HG03159 (cell line): ENCODE measurements at regions not wholly inside any gene's neighbourhood (a gene's known extent, or its start where the extent isn't known, plus 50 kb on each side); places are given as distances from the start of the nearest gene placed in this dataset.
"Not testable (repeated sequence)": the region's sequence is repeated elsewhere in the genome, so short reads cannot be mapped to it uniquely, and the experiment has no call there.

ENCODE experiments used
- ATAC-seq: cut with Tn5 transposase; IDR thresholded peaks from one replicate; pipeline ENCODE4 v1.9.1; 2021; ENCODE audit warnings: mild to moderate bottlenecking, moderate library complexity; ENCODE audit not compliant: unreplicated experiment

DNA sequence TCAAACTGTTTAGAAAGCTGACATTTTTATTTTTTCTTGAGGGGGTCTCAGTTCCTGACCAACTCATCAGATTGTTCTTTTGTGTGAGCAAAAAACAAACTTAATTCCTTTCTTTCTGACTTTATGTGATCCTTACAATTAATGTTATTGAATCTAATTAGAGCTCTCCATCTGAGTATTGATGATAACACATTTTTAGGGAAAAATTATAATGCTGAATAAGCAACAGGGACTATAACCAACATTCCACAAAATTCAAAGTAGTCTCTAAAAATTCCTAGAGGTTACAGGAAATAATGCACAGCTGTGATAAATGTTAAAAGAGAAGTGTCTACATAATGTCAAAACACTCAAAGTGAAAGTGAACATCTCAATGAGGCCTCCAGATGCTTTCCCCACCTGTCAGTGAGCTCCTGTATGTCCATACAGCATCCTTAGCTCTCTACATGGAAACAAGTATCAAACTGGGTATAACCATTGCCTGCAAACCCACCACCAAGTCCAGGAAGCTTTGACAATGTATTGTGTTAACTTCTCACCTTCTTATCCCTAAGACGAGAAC is 786.0 kb upstream of the SLC39A10 start:
- ATAC-seq, result no peak

DNA sequence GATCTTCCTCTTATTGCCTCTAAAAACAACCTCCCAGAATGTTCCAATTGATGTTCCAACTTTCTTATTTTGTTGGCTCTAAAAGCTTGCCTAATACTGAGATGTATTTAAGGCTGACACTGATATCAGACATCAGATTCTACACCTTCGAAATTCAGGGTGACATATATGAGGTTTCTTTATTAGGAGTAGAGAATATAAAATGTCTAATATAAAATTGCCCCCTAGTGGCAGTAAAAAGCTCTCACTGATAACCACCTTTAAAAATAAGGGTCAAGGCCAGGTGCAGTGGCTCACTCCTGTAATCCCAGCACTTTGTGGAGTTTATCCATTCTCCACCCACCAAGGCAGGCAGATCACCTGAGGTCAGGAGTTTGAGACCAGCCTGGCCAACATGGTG is 789.7 kb upstream of the SLC39A10 start:
- ATAC-seq, result peak; percentile 77

DNA sequence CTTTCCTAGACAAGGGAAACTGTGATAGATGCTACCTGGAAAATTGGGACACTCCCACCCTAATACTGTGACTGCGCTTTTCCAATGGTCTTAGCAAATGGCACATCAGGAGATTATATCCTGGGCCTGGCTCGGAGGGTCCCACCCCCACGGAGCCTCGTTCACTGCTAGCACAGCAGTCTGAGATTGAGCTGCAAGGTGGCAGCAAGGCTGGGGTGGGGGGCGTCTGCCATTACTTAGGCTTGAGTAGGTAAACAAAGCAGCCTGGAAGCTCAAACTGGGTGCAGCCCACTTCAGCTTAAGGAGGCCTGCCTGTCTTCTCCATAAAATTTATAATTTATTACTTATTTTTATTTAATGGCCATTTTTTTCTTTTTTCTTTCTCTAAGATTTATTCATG is 802.1 kb upstream of the SLC39A10 start:
- ATAC-seq, result no peak

DNA sequence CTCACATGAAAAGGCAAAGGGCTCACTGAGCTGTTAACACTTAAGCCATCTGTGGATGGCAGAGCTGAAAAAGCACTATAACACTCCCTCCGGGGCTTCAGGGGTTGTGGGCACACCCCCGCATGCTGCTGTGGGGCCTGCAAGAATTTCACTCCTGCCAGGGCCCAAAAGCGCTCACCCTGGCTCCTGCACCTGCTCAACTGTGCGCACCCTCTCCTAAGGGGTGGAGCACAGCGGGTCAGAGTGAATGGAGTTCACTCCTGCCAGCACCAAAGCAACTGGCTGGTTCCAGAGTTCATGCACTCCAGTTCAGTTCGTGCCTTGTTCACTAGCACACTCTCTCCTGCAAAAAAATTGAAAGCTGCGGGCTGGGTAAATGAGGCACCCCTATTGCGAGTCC is 814.2 kb upstream of the SLC39A10 start:
- no peak for ATAC-seq

DNA sequence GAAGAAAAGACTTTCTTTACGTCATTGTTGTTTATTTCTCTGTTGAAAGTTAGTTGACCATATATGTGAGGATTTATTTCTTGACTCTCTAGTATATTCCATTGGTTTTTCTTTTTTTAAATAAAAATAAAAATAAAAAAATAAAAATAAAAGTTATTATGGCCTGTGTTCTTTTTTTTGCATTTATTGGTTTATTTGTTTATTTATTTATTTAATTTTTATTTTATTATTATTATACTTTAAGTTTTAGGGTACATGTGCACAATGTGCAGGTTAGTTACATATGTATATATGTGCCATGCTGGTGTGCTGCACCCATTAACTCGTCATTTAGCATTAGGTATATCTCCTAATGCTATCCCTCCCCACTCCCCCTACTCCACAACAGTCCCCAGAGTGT is 822.7 kb upstream of the SLC39A10 start:
- ATAC-seq, result not testable (repeated sequence)

DNA sequence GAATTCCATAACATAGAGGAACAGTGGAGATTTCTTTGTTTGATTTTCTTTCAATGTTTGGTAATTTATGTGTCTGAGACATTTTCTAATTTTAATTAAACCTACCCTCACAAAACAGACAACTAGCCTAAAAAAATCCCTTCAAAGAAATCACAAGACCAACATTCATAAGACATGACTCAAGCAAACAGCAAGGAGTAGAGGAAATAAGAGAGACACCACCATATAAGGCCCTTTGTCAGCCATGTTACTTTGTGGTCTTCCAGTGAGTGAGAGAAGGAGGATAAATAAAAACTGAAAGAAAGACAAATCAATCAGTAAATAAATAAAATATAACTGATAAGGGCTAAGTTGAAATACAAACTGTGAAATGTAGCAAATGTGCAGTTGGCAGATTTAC is 830.8 kb upstream of the SLC39A10 start:
- no peak for ATAC-seq

DNA sequence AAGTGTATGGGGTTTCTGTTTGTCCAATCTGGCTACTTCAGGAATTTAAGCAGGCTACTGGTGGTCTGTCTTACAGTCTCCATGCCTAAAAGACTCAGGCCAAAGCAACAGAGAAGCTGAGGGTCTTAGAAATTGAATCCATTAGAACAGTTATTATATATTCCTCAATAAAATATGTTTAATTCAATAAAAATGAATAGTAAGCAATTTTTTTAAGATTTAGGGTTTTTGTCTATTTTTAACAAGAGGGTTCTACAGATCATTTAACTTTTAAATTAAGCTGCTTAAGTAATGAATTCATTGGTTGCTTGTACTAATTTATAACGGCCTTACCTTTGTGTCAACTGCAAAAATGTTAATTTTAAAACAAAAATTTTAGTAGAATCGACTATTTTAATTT is 832.6 kb upstream of the SLC39A10 start:
- ATAC-seq, result no peak

DNA sequence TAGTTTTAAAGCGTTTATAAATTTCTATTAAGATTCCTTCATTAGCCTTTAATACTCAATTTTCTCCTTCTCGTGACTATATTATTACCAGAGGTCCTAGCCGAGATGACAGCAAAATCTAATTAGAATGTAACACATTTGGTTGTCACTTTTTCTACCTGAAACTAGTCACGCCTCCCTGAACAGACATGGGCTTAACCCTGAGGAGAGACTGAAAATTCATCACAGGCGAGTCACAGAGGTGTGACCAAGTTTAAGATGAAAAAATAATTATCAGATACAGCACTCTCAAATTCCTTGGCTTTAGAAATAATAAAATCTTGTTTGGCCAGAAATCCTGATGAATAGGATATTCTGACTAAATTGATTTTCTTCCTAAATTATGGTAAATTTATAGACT is 834.4 kb upstream of the SLC39A10 start:
- ATAC-seq, result no peak

DNA sequence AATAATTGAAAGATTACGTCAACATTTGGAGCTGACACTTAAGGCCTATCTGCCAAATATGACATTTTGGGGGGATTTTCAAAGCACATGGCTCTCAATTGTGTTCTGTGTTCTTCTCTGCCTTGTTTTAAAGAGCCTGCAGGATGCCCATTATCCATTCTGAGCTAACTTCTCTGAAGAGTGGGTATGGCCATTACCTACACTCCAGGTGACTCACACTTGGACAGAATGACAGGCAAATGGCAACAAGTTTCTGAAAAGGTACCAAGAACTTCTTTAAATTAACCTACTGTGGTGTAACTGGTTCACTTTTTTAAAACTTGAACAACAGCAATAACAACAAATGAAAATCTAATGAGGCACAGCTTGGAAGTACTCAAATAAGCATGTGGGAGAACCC is 834.9 kb upstream of the SLC39A10 start:
- ATAC-seq, result no peak

DNA sequence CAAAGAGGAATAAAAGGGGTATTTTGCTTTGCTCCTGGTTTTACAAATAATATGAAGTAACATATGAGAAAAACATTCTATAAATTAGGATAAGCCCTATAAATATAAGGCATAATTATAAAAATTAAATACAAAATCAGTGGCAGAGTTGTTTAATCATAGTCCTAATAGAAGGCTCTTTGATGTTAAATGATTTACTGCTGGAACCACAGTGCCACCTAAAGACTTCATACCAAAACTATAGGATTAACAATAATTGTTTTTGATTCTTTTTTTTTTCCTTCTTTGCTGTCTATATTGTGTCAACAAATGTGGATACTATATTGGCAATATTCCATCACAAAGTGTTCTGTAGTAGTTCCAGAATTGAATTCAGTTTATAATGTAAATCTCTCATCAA is 837.7 kb upstream of the SLC39A10 start:
- ATAC-seq, result no peak

DNA sequence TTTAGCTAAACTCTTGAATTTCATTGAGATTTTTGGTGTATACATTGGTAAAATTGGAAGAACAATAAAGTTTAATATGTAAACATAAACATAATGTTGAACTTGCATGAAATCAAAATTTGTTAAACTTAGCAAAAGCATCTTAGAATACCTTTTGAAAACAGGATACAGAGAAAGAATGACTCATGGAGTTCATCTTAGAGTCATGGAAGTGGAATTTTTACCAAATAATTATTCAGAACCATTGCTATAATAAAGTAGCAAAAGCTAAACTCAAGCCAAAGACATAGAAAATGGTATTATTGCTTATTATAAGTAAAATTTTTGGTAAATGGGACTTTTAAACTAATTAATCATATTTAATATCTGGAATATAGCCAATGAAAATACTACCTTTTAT is 841.6 kb upstream of the SLC39A10 start:
- no peak for ATAC-seq

DNA sequence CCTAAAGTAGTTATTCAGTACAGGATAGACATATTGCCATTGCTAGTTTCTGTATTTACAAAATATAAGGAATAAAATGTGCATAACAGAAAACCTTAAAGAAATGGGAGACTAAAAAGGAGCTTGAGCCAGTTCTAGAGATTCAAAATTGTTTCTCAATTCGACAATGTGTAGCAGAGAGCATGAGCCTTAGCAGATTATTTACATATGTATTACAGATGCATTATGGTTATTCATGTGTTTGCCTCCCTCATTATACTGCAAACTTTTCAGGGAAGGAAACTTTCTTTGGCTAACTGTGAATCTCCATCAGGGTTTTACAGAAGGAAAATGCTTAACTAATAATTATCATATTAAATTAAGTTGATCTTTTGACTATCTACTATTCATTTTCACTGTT is 854.4 kb upstream of the SLC39A10 start:
- ATAC-seq, result no peak

DNA sequence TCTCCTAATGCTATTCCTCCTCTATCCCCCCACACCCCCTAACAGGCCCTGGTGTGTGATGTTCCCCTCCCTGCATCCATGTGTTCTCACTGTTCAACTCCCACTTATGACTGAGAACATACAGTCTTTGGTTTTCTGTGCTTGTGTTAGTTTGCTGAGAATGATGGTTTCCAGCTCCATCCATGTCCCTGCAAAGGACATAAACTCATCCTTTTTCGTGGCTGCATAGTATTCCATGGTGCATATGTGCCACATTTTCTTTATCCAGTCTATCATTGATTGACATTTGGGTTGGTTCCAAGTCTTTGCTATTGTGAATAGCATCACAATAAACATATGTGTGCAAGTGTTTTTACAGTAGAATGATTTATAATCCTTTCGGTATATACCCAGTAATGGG is 870.0 kb upstream of the SLC39A10 start:
- not testable (repeated sequence) for ATAC-seq

DNA sequence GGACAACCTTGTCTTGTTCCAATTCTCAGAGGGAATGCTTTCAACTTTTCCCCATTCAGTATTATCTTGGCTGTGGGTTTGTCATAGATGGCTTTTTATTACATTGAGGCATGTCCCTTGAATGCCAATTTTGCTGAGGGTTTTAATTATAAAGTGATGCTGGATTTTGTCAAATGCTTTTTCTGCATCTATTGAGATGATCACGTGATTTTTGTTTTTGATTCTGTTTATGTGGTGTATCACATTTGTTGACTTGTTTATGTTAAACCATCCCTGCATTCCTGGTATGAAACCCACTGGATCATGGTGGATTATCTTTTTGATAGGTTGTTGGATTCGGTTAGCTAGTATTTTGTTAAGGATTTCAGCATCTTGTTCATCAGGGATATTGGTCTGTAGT is 885.6 kb upstream of the SLC39A10 start:
- ATAC-seq, result not testable (repeated sequence)

DNA sequence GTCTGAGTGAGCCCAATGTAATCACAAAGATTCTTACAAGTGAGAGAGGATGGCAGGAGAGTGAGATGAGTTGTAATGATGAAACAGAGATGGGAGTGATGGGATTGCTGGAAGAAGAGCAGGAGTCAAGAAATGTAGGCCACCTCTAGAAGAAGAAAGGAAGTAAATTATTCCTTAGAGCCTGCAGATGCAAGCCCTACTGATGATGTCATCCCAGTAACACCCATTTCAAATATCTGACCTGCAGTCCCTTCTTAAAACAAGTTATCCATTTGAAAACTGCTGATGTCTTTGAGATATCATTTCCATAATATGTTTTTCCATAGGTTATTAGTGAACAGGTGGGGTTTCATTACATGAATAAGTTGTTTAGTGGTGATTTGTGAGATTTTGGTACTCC is 888.0 kb upstream of the SLC39A10 start:
- no peak for ATAC-seq

DNA sequence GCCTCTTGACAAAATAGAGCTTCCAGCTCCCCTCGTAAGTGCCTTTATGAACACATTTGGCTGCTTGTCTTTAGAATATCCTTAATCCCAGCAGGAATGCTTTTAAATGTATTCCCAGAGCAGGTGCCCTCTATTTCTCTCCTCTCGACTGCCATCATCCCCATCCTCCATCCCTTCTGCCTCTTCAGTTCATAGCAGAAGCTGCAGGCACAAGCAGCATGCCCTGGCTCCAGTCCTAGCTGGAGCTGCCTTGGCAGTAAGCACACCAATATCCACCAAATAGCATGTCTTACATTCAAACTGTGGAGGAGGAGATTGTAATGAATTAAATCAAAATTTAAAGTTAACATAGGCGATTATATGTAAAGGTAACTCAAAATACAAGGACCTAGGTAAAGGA is 891.3 kb upstream of the SLC39A10 start:
- ATAC-seq, result no peak

DNA sequence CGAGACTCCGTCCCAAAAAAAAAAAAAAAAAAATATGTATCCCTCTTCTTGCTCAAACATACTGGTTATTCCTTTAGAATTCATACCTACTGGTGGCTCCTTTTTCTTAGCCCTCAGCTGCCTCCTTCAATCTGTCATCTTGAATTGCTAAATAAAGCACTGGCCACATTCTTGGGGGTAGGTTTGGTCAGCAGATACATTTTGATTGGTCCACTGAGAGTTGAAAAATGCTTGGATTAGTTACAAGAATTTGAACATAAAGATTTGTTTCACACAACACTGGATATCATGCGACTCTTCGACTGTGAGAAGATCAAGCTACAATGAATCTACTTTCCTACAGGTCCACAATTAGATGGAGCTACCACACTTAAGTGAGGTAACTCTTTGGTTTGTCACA is 906.1 kb upstream of the SLC39A10 start:
- no peak for ATAC-seq

DNA sequence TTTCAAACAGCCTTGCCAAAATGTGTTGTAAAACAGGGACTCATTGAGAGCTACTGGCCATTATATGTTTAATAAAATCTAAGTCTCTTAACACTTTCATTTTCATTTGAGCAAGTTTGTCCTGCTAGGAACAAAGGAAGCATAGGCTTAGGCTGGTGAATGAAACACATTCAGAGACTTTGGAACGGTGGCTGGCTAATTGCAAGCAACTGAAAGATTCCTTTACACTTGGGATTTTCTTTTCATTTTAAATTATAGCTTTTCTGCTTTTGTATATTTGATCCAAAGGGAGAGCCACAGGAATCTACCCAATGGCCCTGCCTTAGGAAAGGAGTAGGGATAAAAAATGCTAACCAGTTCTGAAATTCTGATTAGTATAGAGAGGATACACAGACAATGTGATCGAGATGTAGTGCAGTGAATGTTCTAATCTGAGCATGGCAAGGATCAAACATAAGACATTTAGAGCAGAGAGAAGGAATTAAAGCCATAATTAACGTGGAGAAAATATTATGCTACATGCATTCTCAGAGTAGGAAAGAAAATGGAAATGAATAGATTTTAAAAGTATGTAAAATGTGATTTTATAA is 911.4 kb upstream of the SLC39A10 start:
- ATAC-seq, result no peak

DNA sequence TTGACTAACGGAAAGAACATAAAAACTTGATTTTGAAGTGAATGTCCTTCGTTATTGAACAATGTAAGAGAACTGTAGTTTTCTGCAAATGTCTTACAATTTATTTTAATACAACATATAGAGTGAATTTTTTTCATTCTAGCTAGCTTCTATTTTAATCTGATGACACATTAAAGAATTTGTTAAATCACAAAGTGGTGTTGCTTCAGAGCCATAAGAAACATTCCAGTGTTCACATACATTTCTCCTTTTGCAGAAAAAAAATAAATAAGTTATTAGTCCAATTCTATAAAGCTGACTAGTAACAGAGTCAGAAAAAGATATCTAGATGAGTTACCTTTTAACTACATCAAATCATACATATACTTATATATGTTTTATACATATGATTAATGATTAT is 914.3 kb upstream of the SLC39A10 start:
- no peak for ATAC-seq

DNA sequence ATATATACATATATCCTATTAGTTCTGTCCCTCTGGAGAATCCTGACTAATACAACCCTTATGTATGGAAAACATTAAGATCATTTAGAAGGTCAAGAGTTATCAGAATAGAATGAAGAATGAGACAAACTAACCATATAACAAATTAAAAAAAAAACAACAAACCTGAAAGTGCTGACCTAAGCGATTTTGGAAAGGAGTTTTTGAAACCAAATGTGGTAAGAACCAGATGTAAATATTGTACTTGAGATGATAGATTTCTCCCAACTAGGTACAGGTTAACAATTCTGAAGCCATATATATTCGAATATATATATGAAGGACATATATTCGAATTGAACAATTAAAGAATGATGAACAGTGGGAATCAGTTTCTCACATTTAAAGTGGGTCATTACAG is 917.8 kb upstream of the SLC39A10 start:
- no peak for ATAC-seq

DNA sequence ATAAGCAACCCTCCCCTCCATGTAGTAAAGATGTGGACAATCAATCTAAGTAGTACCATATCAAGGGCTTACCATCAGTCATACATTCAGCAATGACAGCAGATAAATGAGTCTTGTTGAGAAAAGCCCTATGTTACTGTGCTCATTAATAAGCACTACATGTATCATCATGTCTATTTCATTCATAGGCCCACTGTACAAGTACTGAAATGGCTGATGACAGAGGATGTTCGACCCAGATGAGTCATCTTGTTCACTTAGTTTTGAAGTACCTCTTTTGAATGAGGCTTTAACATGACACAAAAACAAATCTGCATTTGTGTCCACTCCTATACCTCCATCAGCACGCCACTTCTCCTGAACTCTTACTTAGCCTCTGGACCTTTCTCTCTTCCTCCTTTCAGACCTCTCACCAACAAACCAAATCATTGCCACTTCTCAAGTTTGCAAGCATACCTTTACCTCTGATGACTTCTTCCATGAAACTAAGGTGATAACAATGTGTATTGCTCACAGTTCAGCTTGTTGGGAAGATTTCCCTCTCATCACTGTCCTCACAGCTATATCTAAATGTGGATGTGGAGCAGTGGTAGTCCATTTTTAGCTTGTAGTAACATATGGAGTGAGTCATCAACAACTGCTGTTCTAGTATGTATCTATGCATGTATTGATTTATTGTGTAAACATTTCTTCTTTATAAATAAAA is 921.0 kb upstream of the SLC39A10 start:
- no peak for ATAC-seq

DNA sequence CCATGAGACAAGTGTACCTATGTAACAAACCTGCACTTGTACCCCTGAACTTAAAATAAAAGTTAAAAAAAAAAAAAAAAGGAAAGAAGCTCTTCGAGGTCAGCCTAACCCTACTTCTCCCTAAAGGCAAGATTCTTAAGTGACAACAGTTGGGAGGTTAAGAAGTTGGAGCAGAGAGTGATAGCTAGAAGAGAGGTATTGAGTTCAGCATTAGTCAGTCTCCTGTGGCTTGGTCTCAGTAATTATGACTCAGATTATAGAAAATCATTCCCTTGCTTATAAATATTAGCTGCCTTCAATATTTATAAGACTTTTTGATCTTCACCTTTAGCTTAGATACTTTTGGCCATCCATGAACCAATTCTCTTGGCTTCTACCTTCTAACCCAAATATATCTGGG is 926.8 kb upstream of the SLC39A10 start:
- ATAC-seq, result no peak

DNA sequence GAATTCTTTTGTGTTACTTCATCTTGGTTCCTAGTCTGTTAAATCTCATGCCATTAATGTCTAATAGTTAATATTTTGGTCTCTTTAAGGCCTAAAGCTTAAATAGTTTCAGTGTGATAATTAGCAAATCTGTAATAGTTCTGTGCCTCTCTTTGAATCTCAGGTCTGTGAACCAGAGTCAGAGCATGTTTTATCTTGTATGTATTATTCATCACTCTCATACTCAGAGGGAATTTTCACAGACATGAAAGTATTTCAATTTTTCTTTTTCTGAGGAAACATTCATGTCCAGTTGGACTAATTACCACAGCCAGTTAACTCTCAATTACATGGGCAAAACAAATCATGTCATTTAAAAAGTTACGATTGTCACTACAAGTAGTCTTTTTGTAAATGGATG is 931.9 kb upstream of the SLC39A10 start:
- no peak for ATAC-seq
